LNCAP (cell line): ENCODE measurements at regions not wholly inside any gene's neighbourhood (a gene's known extent, or its start where the extent isn't known, plus 50 kb on each side); places are given as distances from the start of the nearest gene placed in this dataset.

Experiments used
- CTCF ChIP-seq: fragments of 450-650 bp; IDR thresholded peaks from 2 replicates; pipeline ENCODE4 v1.5.1; 2017; ENCODE audit warnings: mild to moderate bottlenecking

- no peak for TF ChIP-seq CTCF
Observed at GRCh38 chr22:49139492-49140151, 688.1 kb downstream of the BRD1 start.

- no peak for TF ChIP-seq CTCF
Observed at GRCh38 chr22:49138250-49138790, 689.4 kb downstream of the BRD1 start.

GRCh38 chr22:49137206-49137840 lies 690.4 kb downstream of the BRD1 start:
- no peak for TF ChIP-seq CTCF

- TF ChIP-seq CTCF = no peak
Observed at GRCh38 chr22:49136816-49137180, 690.9 kb downstream of the BRD1 start.

- no peak for TF ChIP-seq CTCF
Observed at GRCh38 chr22:49136041-49136815, 691.4 kb downstream of the BRD1 start.

GRCh38 chr22:49134076-49134475 lies 693.6 kb downstream of the BRD1 start:
- TF ChIP-seq CTCF = no peak

- no peak for TF ChIP-seq CTCF
Observed at GRCh38 chr22:49133541-49133940, 694.1 kb downstream of the BRD1 start.
